Cardiac muscle cell (in vitro differentiated cells and primary cell): ENCODE measurements at regions not wholly inside any gene's neighbourhood (a gene's known extent, or its start where the extent isn't known, plus 50 kb on each side); places are given as distances from the start of the nearest gene placed in this dataset.

Experiments
- DNase-seq, 2 donors: peaks; one replicate each; pipeline versions ENCODE4 v3.0.0 to v3.0.0-alpha.2; 2010 to 2017; ENCODE audit warnings: low read depth in 1 of 2, low spot score in 1 of 2
- H3K27ac ChIP-seq: fragments of 200-600 bp; sonication (generic); 2 replicates; pipeline ENCODE4 v1.5.1; 2016
- H3K27me3 ChIP-seq: fragments of 200-600 bp; sonication (generic); 2 replicates; pipeline ENCODE4 v1.6.0; 2016; ENCODE audit warnings: control low read depth
- H3K36me3 ChIP-seq: fragments of 200-600 bp; sonication (generic); 2 replicates; pipeline ENCODE4 v1.5.1; 2016; ENCODE audit warnings: control low read depth
- H3K4me1 ChIP-seq: fragments of 200-600 bp; sonication (generic); 2 replicates; pipeline ENCODE4 v1.8.1; 2017; ENCODE audit warnings: low read depth, mild to moderate bottlenecking, mixed run types
- H3K4me3 ChIP-seq: fragments of 200-600 bp; sonication (generic); 2 replicates; pipeline ENCODE4 v1.5.1; 2016; ENCODE audit warnings: mild to moderate bottlenecking
- H3K9me3 ChIP-seq: fragments of 200-600 bp; sonication (generic); 2 replicates; pipeline ENCODE4 v1.5.1; 2017; ENCODE audit warnings: low read depth, mild to moderate bottlenecking, control low read depth
- CTCF ChIP-seq: IDR thresholded peaks from 2 replicates; pipeline ENCODE4 v1.5.1; 2012; ENCODE audit warnings: low read depth, mild to moderate bottlenecking, low read length

- Histone ChIP-seq H3K36me3 (no peaks in the 10 kb centered on the region), H3K27me3 (no peaks in the 10 kb centered on the region), H3K4me1 (peaks cover 25% of the 10 kb centered on the region), H3K4me3 (no peak overlapping the region), H3K9me3 (no peaks in the 10 kb centered on the region), H3K27ac (peak overlapping the region; percentile 70)
- no peak for DNase-seq
- no peak for TF ChIP-seq CTCF
Measured at GRCh38 chr14:82896476-82896875, 1362.8 kb upstream of the SEL1L start.

- TF ChIP-seq CTCF = no peak
- no peaks in the 10 kb centered on the region for H3K27me3 ChIP-seq
- no peak overlapping the region for H3K4me3 ChIP-seq
- peak overlapping the region; percentile 70 for H3K27ac ChIP-seq
- peaks cover 25% of the 10 kb centered on the region for H3K4me1 ChIP-seq
- no peaks in the 10 kb centered on the region for H3K9me3 ChIP-seq
- DNase-seq = peak in 1 of 2 donors; percentile 76
- no peaks in the 10 kb centered on the region for H3K36me3 ChIP-seq
Measured at GRCh38 chr14:82897469-82898308, 1364.0 kb upstream of the SEL1L start.

DNA sequence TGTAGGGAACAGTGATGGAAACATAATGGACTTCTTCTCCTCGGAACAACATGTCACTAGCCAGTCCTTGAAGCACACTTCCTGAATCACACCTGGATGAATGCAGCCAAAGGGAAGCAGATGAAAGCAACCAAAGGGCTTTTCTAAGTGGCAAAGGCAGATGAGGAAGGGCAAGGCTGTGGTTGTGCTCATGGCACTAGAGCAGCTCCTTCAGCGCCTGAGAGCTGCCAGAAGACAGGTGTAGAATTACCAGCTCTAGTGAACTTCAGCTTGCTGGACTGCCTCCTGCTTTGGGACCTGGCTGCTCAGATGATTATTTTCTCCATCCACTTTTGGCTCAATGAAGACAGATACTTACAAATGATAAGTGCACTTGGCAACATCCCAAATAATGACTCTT, 1372.1 kb upstream of the SEL1L start:
- Histone ChIP-seq H3K36me3 (no peaks in the 10 kb centered on the region), H3K27me3 (no peaks in the 10 kb centered on the region), H3K4me3 (no peak overlapping the region)

DNA sequence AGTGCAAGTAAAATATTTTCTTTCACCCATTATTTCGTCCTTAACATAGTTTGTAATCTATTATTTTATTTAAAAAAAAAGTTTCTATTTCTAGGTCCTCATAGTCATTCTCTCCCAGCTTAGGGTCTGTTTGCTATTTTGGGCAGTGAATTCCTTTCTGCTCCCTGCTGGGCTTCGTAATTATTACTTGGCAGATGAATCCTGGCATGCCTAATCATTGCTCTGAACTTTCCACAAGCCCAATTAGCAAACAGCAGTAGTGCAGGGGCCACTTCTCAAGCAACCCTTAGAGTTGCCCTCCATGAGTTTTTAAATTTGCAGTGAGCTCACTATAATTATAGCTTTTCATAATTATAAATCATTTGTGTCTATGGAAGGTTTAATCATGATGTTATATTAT, 1378.3 kb upstream of the SEL1L start:
- Histone ChIP-seq H3K4me3 (no peak overlapping the region), H3K27ac (no peak overlapping the region), H3K36me3 (no peaks in the 10 kb centered on the region), H3K27me3 (no peaks in the 10 kb centered on the region), H3K4me1 (peaks cover 7% of the 10 kb centered on the region), H3K9me3 (no peaks in the 10 kb centered on the region)
- TF ChIP-seq CTCF = no peak
- peak in 1 of 2 donors; percentile 8 for DNase-seq

More for the DNA sequence above, 1372.1 kb upstream of the SEL1L start:
- no peak overlapping the region for H3K27ac ChIP-seq
- peaks cover 6% of the 10 kb centered on the region for H3K4me1 ChIP-seq
- no peak for TF ChIP-seq CTCF
- no peaks in the 10 kb centered on the region for H3K9me3 ChIP-seq
- DNase-seq = peak in 1 of 2 donors; percentile 15

DNA sequence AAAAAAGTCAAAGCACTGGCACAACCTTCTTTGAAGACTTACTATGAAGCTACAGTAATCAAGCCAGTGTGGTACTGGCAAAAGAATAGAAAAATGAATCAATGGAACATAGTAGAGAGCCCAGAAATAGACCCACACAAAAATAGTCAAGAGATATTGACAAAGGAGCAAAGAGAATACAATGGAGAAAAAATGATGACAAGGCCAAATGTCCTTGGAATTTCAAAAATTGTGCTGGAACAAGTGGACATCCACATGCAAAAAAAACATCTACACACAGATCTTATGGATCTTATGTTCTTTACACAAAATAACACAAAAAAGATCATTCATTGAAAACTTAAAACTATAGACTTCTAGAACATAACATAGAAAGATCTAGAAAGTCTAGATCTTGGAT, 1379.7 kb upstream of the SEL1L start:
- H3K27me3 ChIP-seq = no peaks in the 10 kb centered on the region
- H3K9me3 ChIP-seq = no peaks in the 10 kb centered on the region
- H3K4me3 ChIP-seq = no peak overlapping the region
- peaks cover 7% of the 10 kb centered on the region for H3K4me1 ChIP-seq
- DNase-seq = no peak
- TF ChIP-seq CTCF = no peak
- no peaks in the 10 kb centered on the region for H3K36me3 ChIP-seq
- H3K27ac ChIP-seq = no peak overlapping the region
